H1 (cell line): ENCODE measurements at regions not wholly inside any gene's neighbourhood (a gene's known extent, or its start where the extent isn't known, plus 50 kb on each side); places are given as distances from the start of the nearest gene placed in this dataset.

Experiments
- CREB1 ChIP-seq: IDR thresholded peaks from 2 replicates; pipeline ENCODE4 v1.6.1; 2012; ENCODE audit warnings: inconsistent platforms
- FOSL1 ChIP-seq: IDR thresholded peaks from 2 replicates; pipeline ENCODE4 v1.6.1; 2011; ENCODE audit warnings: mild to moderate bottlenecking, low read depth, low read length, moderate library complexity; ENCODE audit not compliant: insufficient read depth
- GABPA ChIP-seq: IDR thresholded peaks from 2 replicates; pipeline ENCODE4 v1.6.1; 2011; ENCODE audit warnings: mild to moderate bottlenecking, low read length, moderate library complexity, borderline replicate concordance; ENCODE audit not compliant: insufficient read depth
- POLR2A ChIP-seq, 2 experiments: IDR thresholded peaks; 1 replicate in 1 of 2; 2 replicates in 1 of 2; pipeline ENCODE4 v1.6.1; 2011; ENCODE audit warnings: low read depth in 2 of 2, low read length in 2 of 2, mild to moderate bottlenecking in 2 of 2; ENCODE audit errors: control extremely low read depth in 1 of 2
- RAD21 ChIP-seq, 2 experiments: IDR thresholded peaks in 1 of 2; conservative IDR thresholded peaks in 1 of 2; 2 replicates each; pipeline ENCODE4 v1.6.1; 2011; ENCODE audit warnings: low read depth in 2 of 2, low read length in 2 of 2, improper control_type of control experiment in 1 of 2, inconsistent platforms in 1 of 2, mild to moderate bottlenecking in 1 of 2, moderate library complexity in 1 of 2
- TF ChIP-seq, protein P1 (sequence below), 3 experiments: IDR thresholded peaks; 1 replicate in 2 of 3; 2 replicates in 1 of 3; pipeline versions ENCODE4 v1.5.1 to v1.6.1; 2011; ENCODE audit warnings: low read length in 3 of 3, mild to moderate bottlenecking in 3 of 3, inconsistent platforms in 2 of 3, low read depth in 1 of 3, moderate library complexity in 1 of 3; ENCODE audit not compliant: insufficient read depth in 1 of 3; ENCODE audit errors: control extremely low read depth in 1 of 3
- TF ChIP-seq, protein P2 (sequence below): IDR thresholded peaks from 2 replicates; pipeline ENCODE4 v1.6.1; 2011; ENCODE audit warnings: low read length, improper control_type of control experiment

DNA sequence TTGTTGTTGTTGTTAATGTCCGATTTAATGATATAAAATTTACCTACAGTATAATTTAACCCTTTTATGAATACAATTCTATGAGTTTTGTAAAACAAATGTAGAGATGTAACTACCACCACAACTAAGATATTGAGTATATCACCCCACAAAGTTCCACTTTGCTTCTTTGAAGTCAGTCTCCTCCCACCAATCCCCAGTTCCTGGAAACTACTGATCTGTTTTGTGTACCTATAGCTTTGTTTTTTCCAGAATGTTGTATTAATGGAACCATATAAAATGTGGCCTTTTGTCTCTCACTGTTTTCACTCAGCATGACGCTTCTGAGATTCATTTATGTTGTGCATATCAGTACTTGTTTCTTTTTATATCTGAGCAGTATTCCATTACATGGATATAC is 52.3 kb upstream of the FAM9C start:
- TF ChIP-seq, protein P1, sequence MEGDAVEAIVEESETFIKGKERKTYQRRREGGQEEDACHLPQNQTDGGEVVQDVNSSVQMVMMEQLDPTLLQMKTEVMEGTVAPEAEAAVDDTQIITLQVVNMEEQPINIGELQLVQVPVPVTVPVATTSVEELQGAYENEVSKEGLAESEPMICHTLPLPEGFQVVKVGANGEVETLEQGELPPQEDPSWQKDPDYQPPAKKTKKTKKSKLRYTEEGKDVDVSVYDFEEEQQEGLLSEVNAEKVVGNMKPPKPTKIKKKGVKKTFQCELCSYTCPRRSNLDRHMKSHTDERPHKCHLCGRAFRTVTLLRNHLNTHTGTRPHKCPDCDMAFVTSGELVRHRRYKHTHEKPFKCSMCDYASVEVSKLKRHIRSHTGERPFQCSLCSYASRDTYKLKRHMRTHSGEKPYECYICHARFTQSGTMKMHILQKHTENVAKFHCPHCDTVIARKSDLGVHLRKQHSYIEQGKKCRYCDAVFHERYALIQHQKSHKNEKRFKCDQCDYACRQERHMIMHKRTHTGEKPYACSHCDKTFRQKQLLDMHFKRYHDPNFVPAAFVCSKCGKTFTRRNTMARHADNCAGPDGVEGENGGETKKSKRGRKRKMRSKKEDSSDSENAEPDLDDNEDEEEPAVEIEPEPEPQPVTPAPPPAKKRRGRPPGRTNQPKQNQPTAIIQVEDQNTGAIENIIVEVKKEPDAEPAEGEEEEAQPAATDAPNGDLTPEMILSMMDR (IDR thresholded peaks at IDR 0.05; ENCODE audit: control extremely low read depth in 1 of 3, insufficient read depth in 1 of 3, low read depth in 1 of 3, low read length in 3 of 3): no peak
- TF ChIP-seq, protein P2, sequence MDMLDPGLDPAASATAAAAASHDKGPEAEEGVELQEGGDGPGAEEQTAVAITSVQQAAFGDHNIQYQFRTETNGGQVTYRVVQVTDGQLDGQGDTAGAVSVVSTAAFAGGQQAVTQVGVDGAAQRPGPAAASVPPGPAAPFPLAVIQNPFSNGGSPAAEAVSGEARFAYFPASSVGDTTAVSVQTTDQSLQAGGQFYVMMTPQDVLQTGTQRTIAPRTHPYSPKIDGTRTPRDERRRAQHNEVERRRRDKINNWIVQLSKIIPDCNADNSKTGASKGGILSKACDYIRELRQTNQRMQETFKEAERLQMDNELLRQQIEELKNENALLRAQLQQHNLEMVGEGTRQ: no peak
- no peak for TF ChIP-seq FOSL1
- no peak for TF ChIP-seq RAD21 (IDR thresholded peaks at IDR 0.05 in 1 of 2, conservative IDR thresholded peaks at IDR 0.05 in 1 of 2; ENCODE audit: low read depth in 2 of 2, low read length in 2 of 2)
- TF ChIP-seq GABPA: no peak
- TF ChIP-seq CREB1: no peak
- TF ChIP-seq POLR2A (IDR thresholded peaks at IDR 0.05; ENCODE audit: control extremely low read depth in 1 of 2, low read depth in 2 of 2, low read length in 2 of 2): no peak
